Cardiac muscle cell (in vitro differentiated cells and primary cell): ENCODE measurements at regions not wholly inside any gene's neighbourhood (a gene's known extent, or its start where the extent isn't known, plus 50 kb on each side); places are given as distances from the start of the nearest gene placed in this dataset.
"Not testable (repeated sequence)": the region's sequence is repeated elsewhere in the genome, so short reads cannot be mapped to it uniquely, and the experiment has no call there.

Experiments
- DNase-seq, 2 donors: peaks; one replicate each; pipeline versions ENCODE4 v3.0.0 to v3.0.0-alpha.2; 2010 to 2017; ENCODE audit warnings: low read depth in 1 of 2, low spot score in 1 of 2
- H3K27ac ChIP-seq: fragments of 200-600 bp; sonication (generic); 2 replicates; pipeline ENCODE4 v1.5.1; 2016
- H3K27me3 ChIP-seq: fragments of 200-600 bp; sonication (generic); 2 replicates; pipeline ENCODE4 v1.6.0; 2016; ENCODE audit warnings: control low read depth
- H3K36me3 ChIP-seq: fragments of 200-600 bp; sonication (generic); 2 replicates; pipeline ENCODE4 v1.5.1; 2016; ENCODE audit warnings: control low read depth
- H3K4me1 ChIP-seq: fragments of 200-600 bp; sonication (generic); 2 replicates; pipeline ENCODE4 v1.8.1; 2017; ENCODE audit warnings: low read depth, mild to moderate bottlenecking, mixed run types
- H3K4me3 ChIP-seq: fragments of 200-600 bp; sonication (generic); 2 replicates; pipeline ENCODE4 v1.5.1; 2016; ENCODE audit warnings: mild to moderate bottlenecking
- H3K9me3 ChIP-seq: fragments of 200-600 bp; sonication (generic); 2 replicates; pipeline ENCODE4 v1.5.1; 2017; ENCODE audit warnings: low read depth, mild to moderate bottlenecking, control low read depth
- CTCF ChIP-seq: IDR thresholded peaks from 2 replicates; pipeline ENCODE4 v1.5.1; 2012; ENCODE audit warnings: low read depth, mild to moderate bottlenecking, low read length

GRCh38 chr5:38790268-38790667 lies 55.5 kb upstream of the OSMR start:
- no peak for DNase-seq
- Histone ChIP-seq H3K36me3 (no peaks in the 10 kb centered on the region), H3K27me3 (no peaks in the 10 kb centered on the region), H3K4me3 (no peak overlapping the region), H3K4me1 (no peaks in the 10 kb centered on the region), H3K9me3 (no peaks in the 10 kb centered on the region), H3K27ac (no peak overlapping the region)
- TF ChIP-seq CTCF: no peak

DNA sequence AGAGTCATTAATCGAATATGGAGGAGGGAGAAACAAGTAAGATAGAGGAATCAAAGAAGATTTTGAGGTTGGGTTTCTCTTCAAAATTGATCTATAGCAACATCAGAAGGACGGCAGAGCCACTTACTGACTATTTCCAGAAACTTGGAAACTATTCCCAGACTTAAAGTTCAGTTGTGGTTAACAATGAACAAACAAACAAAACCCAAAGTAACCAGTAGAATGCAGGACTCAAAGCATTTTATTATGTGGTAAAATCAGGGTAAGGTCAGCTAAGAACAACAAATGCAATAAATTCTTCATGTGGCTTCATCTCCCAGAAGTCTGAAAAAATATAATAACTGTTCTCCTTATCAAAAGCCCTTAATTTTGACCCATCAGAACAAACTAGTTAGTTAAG lies 54.9 kb upstream of the OSMR start:
- Histone ChIP-seq H3K27me3 (no peaks in the 10 kb centered on the region), H3K36me3 (no peaks in the 10 kb centered on the region), H3K4me3 (no peak overlapping the region), H3K9me3 (no peaks in the 10 kb centered on the region), H3K27ac (no peak overlapping the region), H3K4me1 (no peaks in the 10 kb centered on the region)
- no peak for DNase-seq
- TF ChIP-seq CTCF: no peak

GRCh38 chr5:38793099-38793498 lies 52.7 kb upstream of the OSMR start:
- no peak for DNase-seq
- TF ChIP-seq CTCF: no peak
- H3K36me3 ChIP-seq: no peaks in the 10 kb centered on the region
- H3K27ac ChIP-seq: no peak overlapping the region
- H3K4me3 ChIP-seq: no peak overlapping the region
- no peaks in the 10 kb centered on the region for H3K9me3 ChIP-seq
- no peaks in the 10 kb centered on the region for H3K27me3 ChIP-seq
- H3K4me1 ChIP-seq: no peaks in the 10 kb centered on the region

DNA sequence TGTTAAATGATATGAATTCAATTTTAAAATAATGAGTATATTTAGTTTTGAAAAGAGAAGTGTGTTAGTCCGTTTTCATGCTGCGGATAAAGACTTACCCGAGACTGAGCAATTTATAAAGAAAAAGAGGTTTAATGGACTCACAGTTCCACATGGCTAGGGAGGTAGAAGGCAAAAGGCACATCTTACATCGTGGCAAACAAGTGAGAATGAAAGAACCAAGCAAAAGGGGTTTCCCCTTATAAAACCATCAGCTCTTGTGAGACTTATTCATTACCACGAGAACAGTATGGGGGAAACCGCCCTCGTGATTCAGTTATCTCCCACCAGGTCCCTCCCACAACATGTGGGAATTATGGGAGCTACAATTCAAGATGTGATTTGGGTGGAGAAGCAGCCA lies 51.8 kb upstream of the OSMR start:
- not testable (repeated sequence) for H3K27me3 ChIP-seq, H3K4me1 ChIP-seq, DNase-seq, H3K4me3 ChIP-seq, H3K36me3 ChIP-seq, H3K27ac ChIP-seq, H3K9me3 ChIP-seq

GRCh38 chr5:38794986-38795385 lies 50.8 kb upstream of the OSMR start:
- Histone ChIP-seq H3K36me3 (no peaks in the 10 kb centered on the region), H3K4me3 (no peak overlapping the region), H3K27ac (no peak overlapping the region), H3K9me3 (no peaks in the 10 kb centered on the region), H3K4me1 (no peaks in the 10 kb centered on the region), H3K27me3 (no peaks in the 10 kb centered on the region)
- no peak for TF ChIP-seq CTCF
- DNase-seq: no peak

DNA sequence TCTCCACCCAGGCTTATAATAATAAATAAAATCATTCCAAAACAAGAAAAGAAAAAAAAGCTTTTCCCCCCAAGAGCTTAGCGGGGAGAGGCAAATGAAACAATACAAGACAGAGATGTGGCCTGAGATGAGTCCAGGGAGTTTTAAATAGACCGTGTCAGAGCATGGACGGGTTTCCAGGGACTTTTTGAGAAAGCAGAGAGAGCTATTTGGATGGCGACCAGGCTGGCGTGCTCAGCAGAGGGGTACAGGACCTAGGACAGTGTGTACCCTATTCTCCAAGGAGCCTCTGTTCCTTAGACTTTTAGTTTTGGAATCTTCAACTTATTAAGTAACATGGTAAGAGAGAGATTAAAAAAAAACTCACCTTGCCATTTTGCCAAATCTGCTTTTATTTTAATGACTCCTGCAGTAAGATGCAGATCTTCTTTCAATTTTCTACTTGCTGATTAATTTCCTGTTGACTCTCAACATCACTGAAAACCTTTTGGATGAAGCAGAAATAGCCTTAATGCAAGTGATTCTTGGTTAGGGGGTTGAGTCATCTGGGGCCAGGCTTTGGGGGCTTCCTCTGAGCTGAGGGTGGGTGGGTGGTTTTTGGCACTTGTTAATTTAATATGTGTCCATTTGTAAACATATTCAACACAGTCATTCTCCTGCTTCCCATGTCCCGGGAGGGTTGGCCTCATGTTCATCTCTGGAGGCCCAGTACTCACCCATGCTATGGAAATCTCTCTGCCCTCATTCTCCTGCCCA lies 49.6 kb upstream of the OSMR start:
- no peaks in the 10 kb centered on the region for H3K9me3 ChIP-seq
- no peak overlapping the region for H3K4me3 ChIP-seq
- no peaks in the 10 kb centered on the region for H3K27me3 ChIP-seq
- no peaks in the 10 kb centered on the region for H3K4me1 ChIP-seq
- H3K36me3 ChIP-seq: no peaks in the 10 kb centered on the region
- TF ChIP-seq CTCF: no peak
- no peak overlapping the region for H3K27ac ChIP-seq
- DNase-seq: no peak
